ENCODE measurements at regions not wholly inside any gene's neighbourhood (a gene's known extent, or its start where the extent isn't known, plus 50 kb on each side); places are given as distances from the start of the nearest gene placed in this dataset.

DNA sequence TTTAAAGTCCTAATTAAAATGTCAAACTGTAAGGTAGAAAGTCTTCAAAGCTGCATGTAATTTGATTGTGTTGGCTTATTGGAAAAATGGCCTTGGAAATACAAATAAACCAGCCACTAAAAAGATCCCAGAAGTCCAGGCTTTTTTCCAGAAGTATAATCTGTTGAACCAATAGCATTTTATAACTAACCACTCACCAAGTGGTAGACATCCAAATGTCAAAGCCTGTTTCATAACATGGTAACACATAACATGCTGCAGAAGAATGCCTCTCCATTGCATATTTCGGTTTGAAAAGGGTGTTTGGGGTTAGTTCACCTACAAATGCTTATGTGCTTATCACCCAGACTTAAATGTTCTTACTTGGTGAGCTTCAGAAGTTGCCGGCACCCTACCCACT is 183.7 kb upstream of the DIO2 start:
- DNase-seq (ENCODE audit: low spot score) (no peak), ATAC-seq (ENCODE audit: insufficient number of reproducible peaks, low FRiP score, low read depth) (no peak)
- Histone ChIP-seq H3K27ac (no peak overlapping the region), H3K36me3 (no peaks in the 10 kb centered on the region), H3K27me3 (replicated peaks; ENCODE audit: insufficient read depth) (no peaks in the 10 kb centered on the region), H3K9me3 (no peaks in the 10 kb centered on the region), H3K4me3 (no peak overlapping the region), H3K4me1 (ENCODE audit: control insufficient read depth in 1 of 2, low read depth in 2 of 2) (no peaks in the 10 kb centered on the region)
- no peak for TF ChIP-seq CTCF (IDR thresholded peaks at IDR 0.05)

- Histone ChIP-seq H3K36me3 (no peaks in the 10 kb centered on the region), H3K27ac (no peak overlapping the region), H3K4me3 (no peak overlapping the region), H3K4me1 (ENCODE audit: control insufficient read depth in 1 of 2, low read depth in 2 of 2) (no peaks in the 10 kb centered on the region), H3K9me3 (no peaks in the 10 kb centered on the region), H3K27me3 (replicated peaks; ENCODE audit: insufficient read depth) (no peaks in the 10 kb centered on the region)
- TF ChIP-seq CTCF (IDR thresholded peaks at IDR 0.05), result no peak
- DNase-seq (ENCODE audit: low spot score), result no peak
- no peak for ATAC-seq (ENCODE audit: insufficient number of reproducible peaks, low FRiP score, low read depth)
Observed at GRCh38 chr14:80393766-80394165, 182.5 kb upstream of the DIO2 start.

GRCh38 chr14:80390906-80391305 is 179.6 kb upstream of the DIO2 start:
- DNase-seq (ENCODE audit: low spot score), result no peak
- H3K36me3 ChIP-seq, result no peaks in the 10 kb centered on the region
- no peak for TF ChIP-seq CTCF (IDR thresholded peaks at IDR 0.05)
- no peaks in the 10 kb centered on the region for H3K4me1 ChIP-seq (ENCODE audit: control insufficient read depth in 1 of 2, low read depth in 2 of 2)
- H3K27me3 ChIP-seq (replicated peaks; ENCODE audit: insufficient read depth), result no peaks in the 10 kb centered on the region
- no peak for ATAC-seq (ENCODE audit: insufficient number of reproducible peaks, low FRiP score, low read depth)
- H3K27ac ChIP-seq, result no peak overlapping the region
- no peak overlapping the region for H3K4me3 ChIP-seq
- H3K9me3 ChIP-seq, result no peaks in the 10 kb centered on the region

GRCh38 chr14:80388980-80389711 is 177.8 kb upstream of the DIO2 start:
- DNase-seq (ENCODE audit: low spot score) (no peak), ATAC-seq (ENCODE audit: insufficient number of reproducible peaks, low FRiP score, low read depth) (no peak)
- H3K36me3 ChIP-seq, result no peaks in the 10 kb centered on the region
- no peaks in the 10 kb centered on the region for H3K4me1 ChIP-seq (ENCODE audit: control insufficient read depth in 1 of 2, low read depth in 2 of 2)
- no peak for TF ChIP-seq CTCF (IDR thresholded peaks at IDR 0.05)
- H3K9me3 ChIP-seq, result no peaks in the 10 kb centered on the region
- no peaks in the 10 kb centered on the region for H3K27me3 ChIP-seq (replicated peaks; ENCODE audit: insufficient read depth)
- H3K27ac ChIP-seq, result no peak overlapping the region
- H3K4me3 ChIP-seq, result no peak overlapping the region

DNA sequence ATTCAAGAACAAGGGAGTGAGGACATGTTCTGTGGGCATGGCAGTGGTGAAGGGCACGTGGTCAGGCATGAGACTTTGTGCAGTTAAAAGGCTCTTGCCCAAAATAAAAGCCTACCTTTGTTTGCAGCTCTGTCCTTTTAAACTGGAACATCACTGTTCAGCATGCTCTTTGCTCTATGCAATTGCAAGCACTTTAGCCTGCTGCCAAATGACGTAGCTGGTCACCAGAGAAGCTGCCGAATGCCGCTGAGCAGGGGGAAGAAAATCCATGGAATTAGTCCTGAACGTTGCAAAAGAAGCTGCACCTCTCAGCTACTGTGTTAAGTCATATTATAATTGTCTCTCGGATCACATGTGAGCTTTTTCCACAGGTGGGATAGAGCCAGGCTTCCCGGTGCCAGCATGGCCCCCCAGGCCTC is 176.3 kb upstream of the DIO2 start:
- no peak for ATAC-seq (ENCODE audit: insufficient number of reproducible peaks, low FRiP score, low read depth)
- H3K27me3 ChIP-seq (replicated peaks; ENCODE audit: insufficient read depth), result no peaks in the 10 kb centered on the region
- H3K27ac ChIP-seq, result no peak overlapping the region

More for the DNA sequence above, 176.3 kb upstream of the DIO2 start:
- Histone ChIP-seq H3K36me3 (no peaks in the 10 kb centered on the region), H3K4me1 (ENCODE audit: control insufficient read depth in 1 of 2, low read depth in 2 of 2) (no peaks in the 10 kb centered on the region), H3K9me3 (no peaks in the 10 kb centered on the region), H3K4me3 (no peak overlapping the region)
- no peak for DNase-seq (ENCODE audit: low spot score)
- no peak for TF ChIP-seq CTCF (IDR thresholded peaks at IDR 0.05)

All from thoracic aorta (tissue), 2 donors.